Sciatic nerve (tissue), 2 donors: ENCODE measurements at regions not wholly inside any gene's neighbourhood (a gene's known extent, or its start where the extent isn't known, plus 50 kb on each side); places are given as distances from the start of the nearest gene placed in this dataset.
"Not testable (repeated sequence)": the region's sequence is repeated elsewhere in the genome, so short reads cannot be mapped to it uniquely, and the experiment has no call there.

Source experiments
- ATAC-seq: fragments of 200-7000 bp; cut with Tn5 transposase; one replicate; pipeline ENCODE4 v1.9.1; 2020; ENCODE audit warnings: mild to moderate bottlenecking, moderate library complexity
- DNase-seq: peaks from one replicate; pipeline ENCODE4 v3.0.0-alpha.2; 2020; ENCODE audit warnings: low spot score
- intact Hi-C: fragments of 100-400 bp; cut with DNase I; formaldehyde crosslinking; loops from one replicate; pipeline ENCODE4 v1.14.2; 2022
- donor health status: DM: no; HTN: no; CAD: no.
- donor health status: DM: no; HTN: no; CAD: no.

GRCh38 chr1:188825471-188825870 is 1652.2 kb downstream of the BRINP3 start:
- ATAC-seq, result no peak
- intact Hi-C loops, result no loop called here
- no peak for DNase-seq

- DNase-seq (no peak), ATAC-seq (no peak)
- intact Hi-C loops, result no loop called here
Measured at GRCh38 chr1:188826800-188827199, 1650.9 kb downstream of the BRINP3 start.

GRCh38 chr1:188827400-188827799 is 1650.3 kb downstream of the BRINP3 start:
- ATAC-seq, result no peak
- no peak for DNase-seq
- intact Hi-C loops, result no loop called here

GRCh38 chr1:188841111-188841696 is 1636.5 kb downstream of the BRINP3 start:
- DNase-seq, ATAC-seq, intact Hi-C loops: not testable (repeated sequence)

GRCh38 chr1:188846468-188846867 is 1631.2 kb downstream of the BRINP3 start:
- ATAC-seq (no peak), DNase-seq (no peak)
- intact Hi-C loops, result no loop called here

- no peak for DNase-seq
- intact Hi-C loops, result no loop called here
- no peak for ATAC-seq
Measured at GRCh38 chr1:188857526-188858087, 1620.1 kb downstream of the BRINP3 start.

GRCh38 chr1:188867614-188868013 is 1610.0 kb downstream of the BRINP3 start:
- intact Hi-C loops, result no loop called here
- no peak for ATAC-seq
- no peak for DNase-seq

- DNase-seq (no peak), ATAC-seq (no peak)
- intact Hi-C loops, result no loop called here
Measured at GRCh38 chr1:188871164-188871563, 1606.5 kb downstream of the BRINP3 start.

GRCh38 chr1:188872376-188872775 is 1605.3 kb downstream of the BRINP3 start:
- ATAC-seq, result no peak
- intact Hi-C loops, result no loop called here
- no peak for DNase-seq

- no peak for DNase-seq
- no peak for ATAC-seq
- intact Hi-C loops, result no loop called here
Measured at GRCh38 chr1:188877668-188878067, 1600.0 kb downstream of the BRINP3 start.

GRCh38 chr1:188888386-188888785 is 1589.3 kb downstream of the BRINP3 start:
- no peak for DNase-seq
- ATAC-seq, result no peak
- intact Hi-C loops, result no loop called here

GRCh38 chr1:188889166-188889565 is 1588.5 kb downstream of the BRINP3 start:
- ATAC-seq, result no peak
- intact Hi-C loops, result no loop called here
- no peak for DNase-seq

- DNase-seq (no peak), ATAC-seq (no peak)
- intact Hi-C loops, result no loop called here
Measured at GRCh38 chr1:188891958-188892357, 1585.7 kb downstream of the BRINP3 start.

GRCh38 chr1:188895611-188896010 is 1582.1 kb downstream of the BRINP3 start:
- ATAC-seq (no peak), DNase-seq (no peak)
- intact Hi-C loops, result no loop called here

- no peak for ATAC-seq
- intact Hi-C loops, result no loop called here
- DNase-seq, result no peak
Measured at GRCh38 chr1:188903241-188903640, 1574.4 kb downstream of the BRINP3 start.

- intact Hi-C loops, result no loop called here
- DNase-seq, result no peak
- no peak for ATAC-seq
Measured at GRCh38 chr1:188904201-188904600, 1573.5 kb downstream of the BRINP3 start.

GRCh38 chr1:188906921-188907641 is 1570.6 kb downstream of the BRINP3 start:
- intact Hi-C loops, result no loop called here
- DNase-seq (no peak), ATAC-seq (no peak)

- intact Hi-C loops, result no loop called here
- DNase-seq (no peak), ATAC-seq (no peak)
Measured at GRCh38 chr1:188930382-188930781, 1547.3 kb downstream of the BRINP3 start.

GRCh38 chr1:188931506-188931905 is 1546.2 kb downstream of the BRINP3 start:
- intact Hi-C loops, result no loop called here
- DNase-seq (no peak), ATAC-seq (no peak)

GRCh38 chr1:188937965-188938551 is 1539.6 kb downstream of the BRINP3 start:
- intact Hi-C loops, result no loop called here
- ATAC-seq, result no peak
- DNase-seq, result no peak
